AG20443 (cell line): ENCODE measurements at regions not wholly inside any gene's neighbourhood (a gene's known extent, or its start where the extent isn't known, plus 50 kb on each side); places are given as distances from the start of the nearest gene placed in this dataset.
A peak's percentile ranks its signal among the peaks of the same experiment; 100 is the strongest.
"Not testable (repeated sequence)": the region's sequence is repeated elsewhere in the genome, so short reads cannot be mapped to it uniquely, and the experiment has no call there.

ENCODE experiments used
- DNase-seq: peaks from one replicate; pipeline ENCODE4 v3.0.0; 2012; ENCODE audit warnings: low spot score, mixed read lengths

DNA sequence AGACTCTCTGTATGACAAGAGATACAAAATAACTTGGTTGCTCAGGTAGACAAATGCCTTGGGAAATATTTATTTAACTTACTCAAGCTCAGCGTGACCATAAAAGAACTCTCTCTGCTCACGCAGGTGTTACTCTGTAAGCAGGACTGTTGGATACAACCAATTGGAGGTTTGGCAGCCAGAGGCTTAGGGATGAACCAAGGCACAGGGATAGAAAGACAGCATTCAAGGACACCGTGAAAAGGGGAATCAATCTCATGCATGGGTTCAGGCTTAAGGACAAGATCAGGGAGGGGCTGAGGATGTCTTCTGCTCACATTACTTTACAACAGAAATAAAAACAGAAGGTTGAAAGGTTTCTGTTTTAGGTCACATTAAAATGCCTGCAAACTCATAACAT, 389.0 kb upstream of the BRINP1 start:
- DNase-seq: no peak

DNA sequence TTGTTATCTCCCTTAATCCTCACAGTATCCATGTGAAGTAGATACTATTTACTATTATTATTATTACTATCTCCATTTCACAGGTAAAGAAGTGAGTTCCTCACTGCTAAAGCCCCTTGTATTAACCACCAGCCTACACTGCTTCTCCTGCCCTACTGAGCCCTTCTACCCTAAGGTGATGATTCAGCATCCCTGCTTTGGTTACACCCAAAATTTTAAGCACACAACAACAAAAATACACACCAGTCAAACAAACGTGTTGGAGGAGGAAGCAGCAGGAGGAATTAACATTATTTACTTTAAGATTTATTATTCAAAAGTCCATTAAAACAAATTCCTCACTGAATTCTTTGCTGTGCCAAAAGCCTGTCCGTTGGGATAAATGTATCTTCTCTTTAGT, 370.2 kb upstream of the BRINP1 start:
- DNase-seq: no peak

DNA sequence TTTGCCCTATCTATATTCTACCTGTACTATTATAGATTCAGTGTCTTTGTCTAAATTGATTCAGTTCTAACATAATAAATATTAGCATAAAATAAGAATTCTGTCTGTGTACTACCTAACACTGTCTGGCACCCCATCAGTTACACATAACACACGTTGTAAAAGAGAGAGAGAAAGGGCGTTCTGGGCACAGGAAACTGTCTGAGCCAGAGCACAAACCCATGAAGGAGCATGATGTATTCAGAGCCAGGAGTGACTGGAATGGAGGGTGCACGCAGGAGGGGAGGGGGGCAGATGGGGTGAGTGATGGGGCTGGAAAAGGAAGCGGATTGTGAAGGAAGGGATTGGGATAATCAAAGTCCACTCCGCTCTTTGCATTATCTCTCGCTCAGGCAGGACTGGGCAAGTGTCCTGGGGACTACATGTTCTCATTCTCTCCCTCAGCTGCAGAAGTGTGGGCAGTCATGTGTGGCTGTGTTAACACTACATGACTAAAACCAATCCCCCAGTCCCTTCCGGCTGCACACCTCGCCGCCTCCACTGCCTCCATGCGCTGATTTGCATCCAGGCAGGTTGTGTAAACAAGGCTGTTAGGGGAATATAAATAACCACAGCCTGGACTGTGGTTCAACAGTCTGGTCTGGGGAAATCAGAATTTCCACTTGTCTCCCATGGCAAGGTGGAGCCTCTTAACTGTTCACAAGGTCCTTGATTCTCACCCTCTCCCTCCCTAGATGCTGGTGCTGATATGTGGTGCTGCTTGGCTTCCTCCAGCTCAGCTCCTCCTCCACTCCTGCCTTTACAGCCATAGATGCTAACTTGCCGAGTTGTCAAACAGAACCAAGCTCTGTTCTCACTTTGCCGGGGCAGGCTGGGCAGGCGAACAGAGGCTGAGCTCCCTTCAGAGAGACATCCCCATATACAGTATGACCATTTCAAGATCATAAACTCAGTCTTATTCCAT, 367.5 kb upstream of the BRINP1 start:
- DNase-seq: no peak

- DNase-seq: no peak
Measured at GRCh38 chr9:119727988-119728387, 358.8 kb upstream of the BRINP1 start.

DNA sequence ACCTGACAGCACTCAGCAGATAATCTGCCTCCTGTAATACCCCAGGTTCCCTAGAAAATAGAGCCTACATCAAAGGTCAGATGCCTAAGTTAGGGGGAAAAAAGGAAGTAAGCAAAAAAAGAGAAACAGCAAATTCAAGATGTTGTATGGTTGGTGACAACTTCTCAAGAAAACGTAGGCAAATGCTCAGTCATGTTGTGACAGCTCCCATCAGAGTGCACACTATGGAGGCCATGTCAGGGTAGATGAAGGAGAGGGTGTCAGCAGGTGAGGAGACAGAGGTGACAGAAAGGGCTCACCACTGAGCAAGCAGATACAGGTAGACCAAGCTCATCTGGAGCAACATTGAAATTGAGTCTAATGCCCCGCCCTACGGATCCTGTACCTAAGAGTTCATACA, 356.8 kb upstream of the BRINP1 start:
- no peak for DNase-seq

DNA sequence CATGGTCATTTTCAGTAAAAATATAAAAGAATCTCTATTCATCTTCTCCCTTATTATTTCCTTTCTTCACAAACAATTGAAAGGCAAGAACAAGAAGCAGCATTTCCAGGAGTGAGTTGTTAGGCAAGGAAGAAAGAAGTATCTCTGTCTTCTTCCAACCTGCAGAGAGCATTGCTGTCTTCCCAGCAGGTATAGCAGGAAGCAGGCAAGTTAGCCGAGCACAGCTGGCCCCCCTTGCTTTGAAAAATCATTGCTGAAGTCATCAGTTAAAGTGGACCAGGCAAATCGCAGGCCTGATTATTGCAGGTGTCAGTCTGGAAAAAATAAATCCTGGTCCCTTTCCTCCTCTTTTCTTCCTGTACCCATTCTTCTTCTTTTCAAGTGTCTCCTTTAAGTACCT, 353.1 kb upstream of the BRINP1 start:
- no peak for DNase-seq

- DNase-seq: no peak
Measured at GRCh38 chr9:119712325-119712724, 343.1 kb upstream of the BRINP1 start.

DNA sequence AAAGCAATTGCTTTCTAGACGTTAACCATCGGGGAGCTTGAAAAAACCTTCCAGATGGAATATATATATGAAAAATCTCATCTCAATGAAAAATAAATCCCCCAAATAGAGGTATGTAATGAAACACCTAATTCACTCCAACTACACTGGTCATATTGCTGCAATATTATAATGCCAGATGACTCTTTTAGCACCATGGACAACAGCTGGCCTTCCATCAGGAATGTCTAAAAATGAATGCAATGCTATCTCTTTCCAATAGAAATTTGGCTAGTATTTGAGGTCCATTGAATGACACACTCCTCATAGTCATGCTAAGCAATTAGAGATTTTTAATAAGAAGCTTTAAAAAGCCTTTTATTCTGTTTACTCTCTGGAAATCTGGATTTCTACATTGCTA, 340.2 kb upstream of the BRINP1 start:
- no peak for DNase-seq

DNA sequence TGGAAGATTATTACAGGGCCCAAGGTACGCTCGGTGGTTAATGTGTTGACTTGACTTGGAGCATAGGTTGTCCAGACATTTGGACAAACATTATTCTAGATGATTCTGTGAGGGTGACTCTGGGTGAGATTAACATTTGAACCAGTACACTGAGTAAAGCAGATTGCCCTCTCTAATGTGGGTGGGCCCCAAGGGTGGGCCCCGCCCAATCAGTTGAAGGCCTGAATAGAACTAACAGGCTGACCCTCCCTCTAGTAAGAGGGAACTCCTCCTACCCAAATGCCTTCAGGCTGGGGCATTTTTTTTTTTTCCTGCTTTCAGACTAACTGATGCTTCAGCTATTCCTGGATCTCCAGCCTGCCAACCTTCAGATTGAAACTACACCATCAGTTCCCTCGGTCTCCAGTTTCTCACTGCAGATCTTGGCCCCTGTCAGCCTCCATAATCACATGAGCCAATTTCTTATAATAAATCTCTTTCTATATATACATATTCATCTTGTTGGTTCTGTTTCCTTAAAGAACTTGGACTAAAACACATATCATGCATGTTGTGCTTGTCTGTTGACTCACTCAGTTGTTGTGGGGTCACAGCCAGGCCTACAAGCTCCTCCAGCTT, 338.1 kb upstream of the BRINP1 start:
- DNase-seq: no peak

GRCh38 chr9:119701651-119702050, 332.4 kb upstream of the BRINP1 start:
- no peak for DNase-seq

DNA sequence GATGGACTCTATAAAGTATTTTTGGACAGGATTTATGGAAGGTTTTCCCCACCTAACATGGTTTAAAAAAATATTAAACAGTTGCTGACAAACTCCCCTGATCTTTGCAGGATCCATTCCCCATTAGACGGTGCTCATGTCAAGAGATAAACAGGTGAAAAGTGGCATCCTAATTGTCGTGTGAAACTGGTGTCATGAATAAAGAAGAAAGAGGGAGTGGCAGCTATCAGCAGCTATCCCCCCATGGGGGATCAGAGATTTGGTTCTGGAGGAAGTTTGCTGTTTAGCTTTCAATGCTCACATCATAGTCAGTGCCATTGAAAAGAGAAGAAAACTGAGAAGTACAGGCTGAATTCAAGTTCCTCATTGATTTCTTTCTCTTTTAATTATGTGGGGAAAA, 329.3 kb upstream of the BRINP1 start:
- DNase-seq: no peak

- DNase-seq: no peak
Measured at GRCh38 chr9:119697996-119698395, 328.8 kb upstream of the BRINP1 start.

DNA sequence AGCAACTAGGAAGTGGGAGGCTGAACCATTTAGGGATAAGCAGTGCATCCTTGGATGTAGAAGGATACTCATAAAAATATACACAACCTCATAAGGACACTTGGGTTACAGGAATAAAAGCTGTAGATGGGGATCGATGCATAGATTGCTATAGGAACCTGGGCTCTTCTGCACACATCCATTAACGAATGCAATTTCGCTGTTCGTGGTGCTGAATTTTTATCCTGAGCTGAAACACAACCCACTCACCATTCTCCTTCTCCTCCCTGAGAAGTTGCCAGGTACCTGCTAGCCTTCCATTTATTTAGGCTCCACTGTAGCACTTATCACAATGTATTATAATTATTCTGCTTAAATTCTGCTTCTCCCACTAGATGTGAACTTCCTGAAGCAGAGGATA, 320.6 kb upstream of the BRINP1 start:
- DNase-seq: peak; percentile 13

- DNase-seq: no peak
Measured at GRCh38 chr9:119688547-119688946, 319.3 kb upstream of the BRINP1 start.

GRCh38 chr9:119677811-119678505, 308.7 kb upstream of the BRINP1 start:
- no peak for DNase-seq

DNA sequence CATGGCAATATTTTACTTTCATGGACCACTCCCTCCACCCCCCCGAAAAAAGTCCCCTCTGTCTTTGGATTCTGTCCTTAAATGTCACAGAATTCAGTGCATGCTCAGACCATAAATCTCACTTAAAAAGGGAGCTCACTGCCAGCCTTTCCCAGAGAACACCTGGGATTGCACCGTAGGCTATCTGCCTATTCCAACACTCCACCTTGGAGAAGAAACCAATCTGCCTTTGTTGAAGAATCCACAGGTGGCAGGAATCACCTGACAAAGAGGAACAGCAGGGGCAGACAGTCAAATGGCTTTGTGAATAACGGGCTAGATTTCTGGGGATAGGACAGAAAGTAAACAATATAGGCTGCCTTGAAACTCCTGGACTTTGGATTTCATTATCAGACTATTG, 306.7 kb upstream of the BRINP1 start:
- DNase-seq: no peak

DNA sequence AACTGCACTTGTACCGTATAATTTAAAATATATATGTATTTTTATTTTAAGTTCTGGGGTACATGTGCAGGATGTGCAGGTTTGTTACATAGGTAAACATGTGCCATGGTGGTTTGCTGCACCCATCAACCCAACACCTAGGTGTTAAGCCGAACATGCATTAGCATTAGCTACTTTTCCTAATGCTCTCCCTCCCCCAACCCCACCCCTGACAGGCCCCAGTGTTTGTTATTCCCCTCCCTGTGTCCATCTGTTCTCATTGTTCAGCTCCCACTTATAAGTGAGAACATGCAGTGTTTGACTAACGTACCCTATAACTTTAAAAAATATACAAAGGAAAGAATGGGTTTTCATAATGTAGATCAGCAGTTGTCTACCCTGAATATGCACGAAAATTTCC, 303.5 kb upstream of the BRINP1 start:
- not testable (repeated sequence) for DNase-seq

DNA sequence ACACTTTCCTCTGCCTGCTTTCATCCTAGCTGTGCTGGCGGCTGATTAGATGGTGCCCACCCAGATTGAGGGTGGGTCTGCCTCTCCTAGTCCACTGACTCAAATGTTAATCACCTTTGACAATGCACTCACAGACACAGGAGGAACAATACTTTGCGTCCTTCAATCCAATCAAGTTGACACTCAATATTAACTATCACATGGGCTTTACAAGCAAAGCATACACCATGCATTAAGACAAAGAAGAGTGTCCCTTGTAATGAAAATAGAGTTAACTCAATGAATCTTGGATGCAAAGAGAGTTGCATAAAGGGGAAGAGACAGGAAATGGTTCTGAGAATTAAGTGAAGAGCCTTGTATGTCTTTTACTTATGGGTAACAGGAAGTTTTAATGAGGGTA, 298.7 kb upstream of the BRINP1 start:
- no peak for DNase-seq

- DNase-seq: no peak
Measured at GRCh38 chr9:119667163-119667562, 297.9 kb upstream of the BRINP1 start.

DNA sequence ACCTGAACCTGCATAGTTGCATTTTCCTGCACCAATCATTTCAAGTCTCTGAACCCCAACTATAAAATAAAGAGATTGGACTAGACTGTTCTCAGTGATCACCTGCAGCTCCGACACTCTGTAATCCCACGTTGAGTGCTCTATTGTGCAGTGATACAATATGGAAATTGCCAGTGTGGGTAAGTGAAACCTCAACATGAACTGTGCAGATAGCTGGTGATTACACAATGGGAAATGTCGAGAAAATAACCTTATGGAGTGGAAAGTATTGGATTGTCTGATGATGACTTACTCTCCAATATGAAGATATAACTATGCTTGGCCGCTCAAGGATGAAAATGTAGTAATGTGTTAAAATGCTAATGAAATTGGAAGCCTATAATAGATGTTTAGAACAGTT, 293.1 kb upstream of the BRINP1 start:
- DNase-seq: no peak

GRCh38 chr9:119652931-119653330, 283.7 kb upstream of the BRINP1 start:
- no peak for DNase-seq

GRCh38 chr9:119649205-119649604, 280.0 kb upstream of the BRINP1 start:
- no peak for DNase-seq
